ENCODE measurements at regions not wholly inside any gene's neighbourhood (a gene's known extent, or its start where the extent isn't known, plus 50 kb on each side); places are given as distances from the start of the nearest gene placed in this dataset.

- Histone ChIP-seq H3K79me2 (replicated peaks; ENCODE audit: insufficient read depth) (no peaks in the 10 kb centered on the region), H3K9me2 (ENCODE audit: insufficient read depth) (no peaks in the 10 kb centered on the region), H3K36me3 (ENCODE audit: insufficient read depth) (no peaks in the 10 kb centered on the region), H3K4me2 (no peak overlapping the region), H3K27me3 (ENCODE audit: insufficient read depth) (no peaks in the 10 kb centered on the region), H3K4me3 (no peak overlapping the region), H4K20me1 (replicated peaks; ENCODE audit: insufficient read depth) (no peaks in the 10 kb centered on the region), H3F3A (replicated peaks; ENCODE audit: low read depth) (no peaks in the 10 kb centered on the region), H3K4me1 (ENCODE audit: insufficient read depth) (no peaks in the 10 kb centered on the region), H2AFZ (no peak overlapping the region), H3K27ac (ENCODE audit: low read depth) (no peak overlapping the region)
- H3K9me3 Mint-ChIP-seq = no peaks in the 10 kb centered on the region
- no peak for DNase-seq (ENCODE audit: low spot score)
- ATAC-seq = no peak
- TF ChIP-seq REST (IDR thresholded peaks at IDR 0.05; ENCODE audit: unreplicated experiment) = no peak
- no peak for TF ChIP-seq ETS1 (IDR thresholded peaks at IDR 0.05)
- TF ChIP-seq CREB1 (CRISPR knock-in tag; IDR thresholded peaks at IDR 0.05; ENCODE audit: low read depth) = no peak
- TF ChIP-seq, protein P1, sequence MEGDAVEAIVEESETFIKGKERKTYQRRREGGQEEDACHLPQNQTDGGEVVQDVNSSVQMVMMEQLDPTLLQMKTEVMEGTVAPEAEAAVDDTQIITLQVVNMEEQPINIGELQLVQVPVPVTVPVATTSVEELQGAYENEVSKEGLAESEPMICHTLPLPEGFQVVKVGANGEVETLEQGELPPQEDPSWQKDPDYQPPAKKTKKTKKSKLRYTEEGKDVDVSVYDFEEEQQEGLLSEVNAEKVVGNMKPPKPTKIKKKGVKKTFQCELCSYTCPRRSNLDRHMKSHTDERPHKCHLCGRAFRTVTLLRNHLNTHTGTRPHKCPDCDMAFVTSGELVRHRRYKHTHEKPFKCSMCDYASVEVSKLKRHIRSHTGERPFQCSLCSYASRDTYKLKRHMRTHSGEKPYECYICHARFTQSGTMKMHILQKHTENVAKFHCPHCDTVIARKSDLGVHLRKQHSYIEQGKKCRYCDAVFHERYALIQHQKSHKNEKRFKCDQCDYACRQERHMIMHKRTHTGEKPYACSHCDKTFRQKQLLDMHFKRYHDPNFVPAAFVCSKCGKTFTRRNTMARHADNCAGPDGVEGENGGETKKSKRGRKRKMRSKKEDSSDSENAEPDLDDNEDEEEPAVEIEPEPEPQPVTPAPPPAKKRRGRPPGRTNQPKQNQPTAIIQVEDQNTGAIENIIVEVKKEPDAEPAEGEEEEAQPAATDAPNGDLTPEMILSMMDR (conservative IDR thresholded peaks at IDR 0.05; ENCODE audit: low read depth in 2 of 2) = no peak
- TF ChIP-seq POLR2AphosphoS5 (IDR thresholded peaks at IDR 0.05; ENCODE audit: low read depth) = no peak
- TF ChIP-seq EZH2phosphoT487 (IDR thresholded peaks at IDR 0.05; ENCODE audit: unreplicated experiment) = no peak
- TF ChIP-seq JUNB (IDR thresholded peaks at IDR 0.05; ENCODE audit: unreplicated experiment) = no peak
- no peak for TF ChIP-seq STAT1 (IDR thresholded peaks at IDR 0.05; ENCODE audit: unreplicated experiment)
- TF ChIP-seq, protein P2, sequence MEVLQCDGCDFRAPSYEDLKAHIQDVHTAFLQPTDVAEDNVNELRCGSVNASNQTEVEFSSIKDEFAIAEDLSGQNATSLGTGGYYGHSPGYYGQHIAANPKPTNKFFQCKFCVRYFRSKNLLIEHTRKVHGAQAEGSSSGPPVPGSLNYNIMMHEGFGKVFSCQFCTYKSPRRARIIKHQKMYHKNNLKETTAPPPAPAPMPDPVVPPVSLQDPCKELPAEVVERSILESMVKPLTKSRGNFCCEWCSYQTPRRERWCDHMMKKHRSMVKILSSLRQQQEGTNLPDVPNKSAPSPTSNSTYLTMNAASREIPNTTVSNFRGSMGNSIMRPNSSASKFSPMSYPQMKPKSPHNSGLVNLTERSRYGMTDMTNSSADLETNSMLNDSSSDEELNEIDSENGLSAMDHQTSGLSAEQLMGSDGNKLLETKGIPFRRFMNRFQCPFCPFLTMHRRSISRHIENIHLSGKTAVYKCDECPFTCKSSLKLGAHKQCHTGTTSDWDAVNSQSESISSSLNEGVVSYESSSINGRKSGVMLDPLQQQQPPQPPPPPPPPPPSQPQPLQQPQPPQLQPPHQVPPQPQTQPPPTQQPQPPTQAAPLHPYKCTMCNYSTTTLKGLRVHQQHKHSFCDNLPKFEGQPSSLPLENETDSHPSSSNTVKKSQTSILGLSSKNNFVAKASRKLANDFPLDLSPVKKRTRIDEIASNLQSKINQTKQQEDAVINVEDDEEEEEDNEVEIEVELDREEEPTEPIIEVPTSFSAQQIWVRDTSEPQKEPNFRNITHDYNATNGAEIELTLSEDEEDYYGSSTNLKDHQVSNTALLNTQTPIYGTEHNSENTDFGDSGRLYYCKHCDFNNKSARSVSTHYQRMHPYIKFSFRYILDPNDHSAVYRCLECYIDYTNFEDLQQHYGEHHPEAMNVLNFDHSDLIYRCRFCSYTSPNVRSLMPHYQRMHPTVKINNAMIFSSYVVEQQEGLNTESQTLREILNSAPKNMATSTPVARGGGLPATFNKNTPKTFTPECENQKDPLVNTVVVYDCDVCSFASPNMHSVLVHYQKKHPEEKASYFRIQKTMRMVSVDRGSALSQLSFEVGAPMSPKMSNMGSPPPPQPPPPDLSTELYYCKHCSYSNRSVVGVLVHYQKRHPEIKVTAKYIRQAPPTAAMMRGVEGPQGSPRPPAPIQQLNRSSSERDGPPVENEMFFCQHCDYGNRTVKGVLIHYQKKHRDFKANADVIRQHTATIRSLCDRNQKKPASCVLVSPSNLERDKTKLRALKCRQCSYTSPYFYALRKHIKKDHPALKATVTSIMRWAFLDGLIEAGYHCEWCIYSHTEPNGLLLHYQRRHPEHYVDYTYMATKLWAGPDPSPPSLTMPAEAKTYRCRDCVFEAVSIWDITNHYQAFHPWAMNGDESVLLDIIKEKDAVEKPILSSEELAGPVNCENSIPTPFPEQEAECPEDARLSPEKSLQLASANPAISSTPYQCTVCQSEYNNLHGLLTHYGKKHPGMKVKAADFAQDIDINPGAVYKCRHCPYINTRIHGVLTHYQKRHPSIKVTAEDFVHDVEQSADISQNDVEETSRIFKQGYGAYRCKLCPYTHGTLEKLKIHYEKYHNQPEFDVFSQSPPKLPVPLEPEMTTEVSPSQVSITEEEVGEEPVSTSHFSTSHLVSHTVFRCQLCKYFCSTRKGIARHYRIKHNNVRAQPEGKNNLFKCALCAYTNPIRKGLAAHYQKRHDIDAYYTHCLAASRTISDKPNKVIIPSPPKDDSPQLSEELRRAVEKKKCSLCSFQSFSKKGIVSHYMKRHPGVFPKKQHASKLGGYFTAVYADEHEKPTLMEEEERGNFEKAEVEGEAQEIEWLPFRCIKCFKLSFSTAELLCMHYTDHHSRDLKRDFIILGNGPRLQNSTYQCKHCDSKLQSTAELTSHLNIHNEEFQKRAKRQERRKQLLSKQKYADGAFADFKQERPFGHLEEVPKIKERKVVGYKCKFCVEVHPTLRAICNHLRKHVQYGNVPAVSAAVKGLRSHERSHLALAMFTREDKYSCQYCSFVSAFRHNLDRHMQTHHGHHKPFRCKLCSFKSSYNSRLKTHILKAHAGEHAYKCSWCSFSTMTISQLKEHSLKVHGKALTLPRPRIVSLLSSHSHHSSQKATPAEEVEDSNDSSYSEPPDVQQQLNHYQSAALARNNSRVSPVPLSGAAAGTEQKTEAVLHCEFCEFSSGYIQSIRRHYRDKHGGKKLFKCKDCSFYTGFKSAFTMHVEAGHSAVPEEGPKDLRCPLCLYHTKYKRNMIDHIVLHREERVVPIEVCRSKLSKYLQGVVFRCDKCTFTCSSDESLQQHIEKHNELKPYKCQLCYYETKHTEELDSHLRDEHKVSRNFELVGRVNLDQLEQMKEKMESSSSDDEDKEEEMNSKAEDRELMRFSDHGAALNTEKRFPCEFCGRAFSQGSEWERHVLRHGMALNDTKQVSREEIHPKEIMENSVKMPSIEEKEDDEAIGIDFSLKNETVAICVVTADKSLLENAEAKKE (CRISPR knock-in tag; IDR thresholded peaks at IDR 0.05) = no peak
- no peak for TF ChIP-seq NANOG (IDR thresholded peaks at IDR 0.05; ENCODE audit: borderline replicate concordance)
- TF ChIP-seq ZNF331 (CRISPR knock-in tag; IDR thresholded peaks at IDR 0.05; ENCODE audit: low read depth) = no peak
- TF ChIP-seq ZNF114 (CRISPR knock-in tag; IDR thresholded peaks at IDR 0.05) = no peak
- TF ChIP-seq EZH2 (IDR thresholded peaks at IDR 0.05; ENCODE audit: low read depth, unreplicated experiment) = no peak
- H3K27ac Mint-ChIP-seq = no peak overlapping the region
- H3K27me3 Mint-ChIP-seq (ENCODE audit: insufficient read depth, low read depth, poor library complexity) = no peaks in the 10 kb centered on the region
- no peaks in the 10 kb centered on the region for H3K36me3 Mint-ChIP-seq (ENCODE audit: low read depth)
- no peak overlapping the region for H3K4me3 Mint-ChIP-seq
- no peaks in the 10 kb centered on the region for H3K4me1 Mint-ChIP-seq
These were observed 627.4 kb upstream of the NDST4 start for GRCh38 chr4:115740806-115741205.

Data from GM23338 (cell line).